CD4-positive, alpha-beta T cell treated with Interleukin-1 beta for 1 hour (primary cell): ENCODE measurements at regions not wholly inside any gene's neighbourhood (a gene's known extent, or its start where the extent isn't known, plus 50 kb on each side); places are given as distances from the start of the nearest gene placed in this dataset.
"Not testable (repeated sequence)": the region's sequence is repeated elsewhere in the genome, so short reads cannot be mapped to it uniquely, and the experiment has no call there.

Source experiments
- DNase-seq, 2 donors: peaks; one replicate each; pipeline ENCODE4 v3.0.0-alpha.2; 2020 to 2022

DNA sequence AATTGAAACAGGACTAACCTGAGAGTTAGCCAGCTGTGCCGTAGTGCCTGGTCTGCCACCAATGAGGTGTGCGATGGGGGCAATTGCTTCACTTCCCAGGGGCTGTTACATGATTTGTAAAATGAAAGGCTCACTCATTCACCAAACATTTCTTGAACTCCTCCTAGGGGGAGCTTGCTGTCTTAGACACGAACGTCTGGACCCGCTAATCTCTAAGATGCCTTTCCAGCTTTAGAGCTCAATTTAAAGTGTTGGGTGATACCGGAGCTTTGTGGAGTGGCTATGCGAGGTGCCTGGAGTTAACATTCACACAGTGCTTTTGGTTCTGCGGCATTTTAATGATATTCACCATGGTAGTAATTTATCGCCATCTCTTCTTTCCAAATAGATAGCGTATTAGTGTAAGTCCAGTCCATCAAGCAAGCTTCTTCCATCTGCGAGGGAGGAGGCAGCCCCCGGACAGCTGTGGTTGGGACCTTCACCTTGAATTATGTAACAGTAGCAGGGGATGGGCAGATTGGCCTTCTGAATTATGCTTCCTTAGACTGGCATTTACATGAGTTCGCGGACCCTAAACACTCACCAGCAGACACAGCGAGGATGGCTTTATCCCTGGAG, 179.9 kb downstream of the ADSS2 start:
- DNase-seq = no peak

DNA sequence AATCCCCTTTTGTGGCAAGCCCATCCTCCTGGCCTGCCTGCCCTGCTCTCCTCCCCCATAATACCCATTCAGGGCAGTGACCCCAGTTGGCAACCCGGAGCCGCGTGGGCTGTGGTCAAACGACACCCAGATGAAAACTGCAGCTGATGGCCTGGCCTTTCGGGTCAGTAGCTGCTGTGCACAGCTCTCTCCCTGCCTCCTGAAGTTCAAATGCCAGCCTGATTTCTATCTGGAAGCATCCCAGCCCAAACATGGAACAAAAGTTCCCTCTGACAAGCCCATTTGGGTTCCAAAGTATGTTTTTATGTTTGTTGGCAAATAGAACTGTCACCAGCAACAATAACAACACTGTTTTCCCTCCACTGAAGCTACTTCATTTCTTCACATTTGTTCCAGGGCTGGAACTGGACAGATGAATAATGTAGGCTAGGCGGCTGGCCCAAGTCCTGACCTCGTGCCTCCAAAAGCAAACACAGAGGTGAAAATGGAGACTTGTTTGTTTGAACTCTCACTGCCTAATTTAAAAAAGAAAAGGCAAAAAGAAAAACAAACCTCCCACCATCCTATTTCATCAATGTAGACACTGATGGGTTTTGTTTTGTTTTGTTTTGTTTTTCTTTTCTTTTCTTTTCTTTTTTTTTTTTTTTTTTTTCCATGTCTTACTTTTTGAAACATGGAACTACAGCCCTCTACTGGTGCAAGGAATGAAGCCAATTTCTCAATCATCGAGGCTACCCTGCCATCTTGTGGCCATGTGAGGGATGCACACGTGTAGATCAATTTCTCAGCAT, 179.0 kb downstream of the ADSS2 start:
- peak; percentile 74 to 76 for DNase-seq

DNA sequence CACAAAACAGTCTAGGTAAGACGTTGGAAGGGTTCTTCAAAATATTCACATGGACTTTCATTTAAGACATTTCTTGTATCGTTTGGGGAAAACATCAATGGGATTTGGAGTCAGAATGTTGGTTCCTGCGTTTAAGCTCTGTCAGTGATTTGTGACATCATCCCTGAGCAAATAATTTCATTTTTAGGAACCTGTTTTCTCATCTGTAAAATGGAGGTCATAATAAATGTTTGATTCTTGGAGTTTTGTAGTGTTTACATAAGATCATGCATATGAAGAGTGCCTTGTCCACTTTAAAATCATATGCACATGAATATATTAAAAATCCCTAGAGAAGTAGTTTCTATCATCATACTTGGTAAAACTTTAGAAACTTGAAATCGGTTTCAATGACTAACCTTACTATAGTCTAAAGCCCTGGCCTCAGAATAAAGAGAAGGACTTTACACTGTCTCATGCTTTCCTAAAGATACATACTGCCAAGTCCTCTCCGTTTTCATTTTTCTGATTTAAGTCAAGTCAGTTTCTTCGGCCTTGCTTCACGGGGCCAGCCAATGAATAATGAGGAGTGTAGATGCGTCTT, 178.4 kb downstream of the ADSS2 start:
- DNase-seq = no peak

DNA sequence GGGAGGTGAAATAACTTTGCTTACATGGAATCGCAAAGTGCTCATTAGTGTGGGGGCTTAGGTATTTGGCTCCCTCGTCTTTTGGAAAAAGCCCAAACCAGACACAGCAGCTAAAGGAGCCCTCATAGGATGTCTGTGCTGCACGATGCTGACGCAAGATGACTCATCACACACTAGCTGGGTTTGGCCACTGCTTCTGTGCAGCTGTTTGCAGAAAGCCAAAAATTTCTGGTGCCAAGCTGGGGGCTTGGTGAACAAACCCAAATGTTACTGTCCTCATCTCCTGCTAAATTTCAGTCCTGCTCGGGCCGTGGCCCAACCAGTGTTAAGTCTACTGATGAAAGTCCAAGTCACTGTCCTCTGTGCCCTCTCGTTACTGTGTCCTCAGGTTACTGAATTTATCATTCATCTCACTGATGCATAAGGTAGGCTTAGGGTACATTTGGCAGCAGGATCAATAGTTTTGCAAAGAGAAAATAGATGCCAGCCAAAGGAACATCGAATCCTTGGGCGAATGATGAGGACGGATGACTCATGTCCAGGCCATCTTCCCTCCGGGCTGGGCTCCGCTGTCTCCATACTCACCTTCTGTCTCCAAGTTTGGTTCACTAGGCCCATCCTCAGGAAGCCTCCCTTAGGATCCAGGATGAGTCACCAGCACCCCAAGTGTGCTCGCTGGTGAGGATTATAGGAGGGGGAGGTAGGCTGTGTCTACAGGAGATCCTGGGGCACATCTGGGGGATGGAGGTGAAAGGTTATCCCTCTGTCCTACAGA, 177.7 kb downstream of the ADSS2 start:
- peak in 1 of 2 donors; percentile 46 for DNase-seq

DNA sequence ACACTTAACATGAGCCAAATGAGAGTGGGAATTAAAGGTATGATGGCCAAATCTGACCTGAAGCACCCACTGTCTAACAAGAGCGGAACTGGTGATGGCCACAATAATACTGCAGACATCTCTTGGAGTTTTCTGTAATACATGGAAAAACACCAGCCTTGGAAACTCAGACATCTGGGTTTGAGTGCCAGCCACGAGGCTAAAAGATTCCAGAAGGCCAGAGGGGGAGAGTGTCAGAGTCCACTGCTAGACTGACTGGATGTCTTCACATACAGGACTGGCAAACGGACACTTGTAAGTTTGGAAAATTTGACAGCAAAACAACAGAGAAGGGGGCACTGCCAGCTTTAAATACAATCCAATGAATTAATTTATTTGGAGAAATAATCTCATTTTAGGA, 175.1 kb downstream of the ADSS2 start:
- DNase-seq = no peak

- DNase-seq = no peak
These were observed 171.5 kb downstream of the ADSS2 start for GRCh38 chr1:244280201-244280600.

DNA sequence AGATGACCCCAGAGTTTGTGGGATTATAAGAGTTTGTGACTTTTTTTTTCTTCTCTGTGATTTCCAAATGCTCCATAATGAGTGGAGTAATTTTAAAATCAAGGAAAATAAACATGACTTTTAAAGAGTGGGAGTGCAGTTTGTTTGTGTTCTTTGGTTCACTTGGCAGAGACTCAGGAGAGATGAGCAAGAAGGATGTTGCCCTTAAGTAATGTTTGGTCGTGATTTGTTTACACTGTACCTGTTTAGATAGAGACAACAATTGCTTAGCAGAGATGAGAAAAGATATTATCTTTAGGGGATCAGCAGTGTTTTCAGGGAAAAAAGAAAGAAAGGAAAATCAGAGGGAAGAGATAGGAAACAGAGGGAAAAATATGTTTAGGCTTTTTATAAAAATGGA, 170.8 kb downstream of the ADSS2 start:
- no peak for DNase-seq

GRCh38 chr1:244283772-244284171, 167.9 kb downstream of the ADSS2 start:
- DNase-seq = no peak

GRCh38 chr1:244284641-244285156, 167.0 kb downstream of the ADSS2 start:
- no peak for DNase-seq

GRCh38 chr1:244286341-244286740, 165.4 kb downstream of the ADSS2 start:
- DNase-seq = no peak

- no peak for DNase-seq
These were observed 164.0 kb downstream of the ADSS2 start for GRCh38 chr1:244287726-244288125.

DNA sequence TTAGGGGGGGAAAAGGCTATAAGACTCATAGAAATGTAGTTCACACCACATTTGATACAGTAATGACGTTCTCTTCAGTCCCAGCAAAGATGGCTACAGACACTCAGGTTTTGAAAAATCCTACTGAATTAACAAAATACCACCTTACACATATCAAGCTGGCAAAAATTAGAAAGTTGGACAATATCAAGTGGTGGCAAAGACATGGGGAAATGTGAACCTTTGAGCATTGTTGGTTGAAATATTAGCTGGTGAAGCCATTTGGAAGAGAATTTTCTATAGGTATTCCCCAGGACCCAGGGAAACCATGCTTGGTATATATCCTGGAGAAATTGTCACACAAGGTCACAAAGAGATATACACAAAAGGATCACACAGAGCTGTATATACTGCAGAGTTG, 163.0 kb downstream of the ADSS2 start:
- no peak for DNase-seq

DNA sequence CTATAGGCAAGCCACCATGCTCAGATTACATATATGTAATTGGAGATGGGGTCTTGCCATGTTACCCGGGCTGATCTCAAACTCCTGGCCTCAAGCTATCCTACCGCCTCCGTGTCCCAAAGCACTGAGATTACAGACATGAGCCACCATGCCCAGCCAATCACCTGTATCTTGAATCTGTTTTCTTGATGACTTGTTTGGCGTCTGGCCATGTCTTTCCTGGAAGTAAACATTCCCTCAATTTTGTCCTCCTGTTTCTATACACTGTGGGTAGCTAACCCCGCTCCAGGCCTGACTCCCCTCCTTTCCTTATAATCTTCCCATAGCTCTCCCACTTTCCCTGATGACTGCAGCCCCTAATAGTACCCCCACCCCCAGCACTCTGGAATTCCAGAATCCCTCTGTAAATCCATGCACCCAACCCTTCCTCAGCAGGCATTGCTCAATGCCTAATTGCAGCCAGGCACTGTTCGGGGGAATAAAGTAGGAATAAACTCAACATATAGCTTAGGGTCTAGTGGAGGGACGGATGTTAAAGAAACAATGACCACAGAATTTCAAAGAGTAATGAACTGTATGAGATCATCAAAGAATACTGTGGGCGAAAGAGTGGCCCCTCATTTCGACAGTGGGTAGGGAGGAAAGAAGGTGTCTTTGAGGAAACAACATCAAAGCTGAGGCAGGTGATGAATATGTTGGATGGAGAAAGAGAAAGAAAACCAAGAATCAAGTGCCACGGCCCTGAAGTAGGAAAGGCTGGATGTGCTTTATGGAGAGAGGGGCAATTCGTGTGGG, 161.5 kb downstream of the ADSS2 start:
- DNase-seq = no peak

GRCh38 chr1:244291236-244292201, 160.2 kb downstream of the ADSS2 start:
- DNase-seq = no peak

DNA sequence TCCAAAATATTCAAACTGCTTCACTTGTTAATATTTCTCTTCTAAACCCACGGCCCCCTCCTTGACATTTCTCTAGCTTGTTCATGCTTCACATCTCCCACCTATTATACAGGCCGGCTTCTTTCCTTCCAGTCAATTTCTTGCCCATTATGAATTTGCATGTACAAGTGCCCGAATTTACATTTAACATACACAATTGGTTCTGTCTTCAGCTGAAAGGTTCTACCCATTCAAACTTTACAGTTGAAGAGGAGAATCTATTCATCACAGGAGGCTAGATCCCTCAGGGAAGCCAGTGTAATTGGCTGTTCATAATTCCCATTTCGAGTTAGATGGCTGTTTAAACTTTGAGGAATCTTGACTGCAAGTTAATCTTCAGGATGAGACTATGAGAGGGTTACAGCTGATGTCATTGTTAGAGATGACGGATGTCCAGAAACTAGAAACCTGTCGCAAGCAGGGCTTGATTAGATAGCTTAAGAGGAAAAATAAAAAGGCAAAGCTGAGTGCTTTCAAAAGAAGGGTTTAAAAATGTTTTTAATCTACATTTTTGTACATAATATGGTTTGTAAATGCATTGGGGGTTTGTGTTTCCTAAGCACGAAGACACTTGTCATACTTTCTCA, 157.0 kb downstream of the ADSS2 start:
- DNase-seq = no peak

GRCh38 chr1:244296003-244296402, 155.7 kb downstream of the ADSS2 start:
- DNase-seq = no peak

DNA sequence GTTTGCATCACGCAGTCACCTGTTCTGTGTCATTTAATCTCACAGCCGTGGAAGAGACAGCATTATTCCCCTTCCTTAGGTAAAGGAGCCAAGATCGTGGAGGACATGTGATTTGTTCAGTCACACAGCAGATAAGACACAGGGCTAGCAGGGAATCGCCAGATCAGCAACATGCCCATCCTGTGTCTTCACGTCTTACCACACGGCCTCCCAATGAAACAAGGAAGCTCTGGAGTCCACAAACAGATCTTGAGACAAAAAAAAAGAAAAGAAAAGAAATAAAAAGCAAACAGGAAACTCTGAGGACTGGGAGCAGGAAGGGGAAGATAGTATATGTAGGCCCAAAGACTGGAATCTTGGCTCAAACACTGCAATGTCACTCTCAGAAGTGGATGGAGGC, 155.3 kb downstream of the ADSS2 start:
- DNase-seq = no peak

DNA sequence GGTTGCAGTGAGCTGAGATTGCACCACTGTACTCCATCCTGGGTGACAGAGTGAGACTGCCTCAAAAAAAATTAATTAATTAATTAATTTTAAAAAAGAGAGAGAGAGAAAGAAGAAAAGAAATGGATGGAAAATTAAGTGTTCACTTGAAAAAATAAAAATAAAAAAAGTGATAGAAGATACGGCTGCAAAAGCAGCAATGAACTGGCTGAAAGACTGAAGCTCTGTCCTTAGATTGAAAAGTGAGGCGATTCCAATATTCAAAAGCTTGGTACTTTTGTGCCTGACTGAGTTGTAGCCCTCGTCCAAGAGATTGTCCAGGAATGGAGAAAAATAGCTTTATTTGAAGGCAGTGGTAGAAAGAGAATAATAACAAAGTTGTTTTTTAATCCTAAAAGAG, 154.6 kb downstream of the ADSS2 start:
- no peak for DNase-seq

GRCh38 chr1:244297616-244298015, 154.1 kb downstream of the ADSS2 start:
- no peak for DNase-seq

DNA sequence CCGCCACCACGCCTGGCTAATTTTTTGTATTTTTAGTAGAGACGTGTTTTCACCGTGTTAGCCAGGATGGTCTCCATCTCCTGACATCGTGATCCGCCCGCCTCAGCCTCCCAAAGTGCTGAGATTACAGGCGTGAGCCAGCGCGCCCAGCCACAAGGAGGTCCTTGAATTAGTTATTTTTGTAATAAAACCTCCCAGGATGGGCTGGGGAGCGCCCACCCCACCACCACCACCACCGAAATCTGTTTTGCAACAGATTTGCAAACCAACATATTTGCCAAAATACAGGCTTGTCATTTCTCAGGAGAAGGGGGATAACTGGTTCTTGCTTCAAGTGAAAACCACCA, 151.7 kb downstream of the ADSS2 start:
- not testable (repeated sequence) for DNase-seq

DNA sequence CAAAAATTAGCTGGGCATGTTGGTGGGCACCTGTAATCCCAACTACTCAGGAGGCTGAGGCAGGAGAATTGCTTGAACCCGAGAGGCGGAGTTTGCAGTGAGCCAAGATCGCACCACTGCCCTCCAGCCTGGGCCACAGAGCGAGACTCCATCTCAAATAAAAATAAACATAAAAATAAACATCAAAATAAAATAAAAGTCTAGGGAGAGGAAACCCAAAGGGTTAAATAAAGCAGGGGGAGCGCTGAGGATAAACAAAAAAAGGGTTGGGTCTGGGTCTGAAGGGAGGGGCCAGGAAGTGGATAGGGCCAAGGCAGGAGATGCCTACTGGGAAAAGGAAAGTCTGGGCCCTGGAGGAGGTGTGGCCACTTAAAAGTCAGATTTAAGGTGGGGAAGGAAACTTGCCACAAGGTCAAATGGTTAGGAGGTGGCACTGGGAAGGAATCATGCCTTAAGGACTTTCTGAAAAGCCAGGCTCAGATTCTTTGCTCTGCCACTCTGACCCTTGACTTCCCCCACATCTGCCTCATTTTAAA, 150.0 kb downstream of the ADSS2 start:
- no peak for DNase-seq
